Psoas muscle (tissue), 7 donors: ENCODE measurements at regions not wholly inside any gene's neighbourhood (a gene's known extent, or its start where the extent isn't known, plus 50 kb on each side); places are given as distances from the start of the nearest gene placed in this dataset.
"Not testable (repeated sequence)": the region's sequence is repeated elsewhere in the genome, so short reads cannot be mapped to it uniquely, and the experiment has no call there.

Experiments used
- ATAC-seq, 4 donors: fragments of 200-7000 bp; cut with Tn5 transposase; one replicate each; pipeline ENCODE4 v1.9.1; 2020; ENCODE audit warnings: moderate library complexity in 3 of 4, mild to moderate bottlenecking in 2 of 4
- DNase-seq, 2 donors: peaks; one replicate each; pipeline ENCODE4 v3.0.0-alpha.2; 2020
- H3K27ac ChIP-seq: fragments of 200-600 bp; one replicate; pipeline ENCODE4 v1.8.0; 2022
- H3K27me3 ChIP-seq, 3 donors: fragments of 200-600 bp in 1 of 3; one replicate each; pipeline versions ENCODE4 v1.6.1 to v1.8.0; 2013 to 2022; ENCODE audit warnings: low read length in 2 of 3, mild to moderate bottlenecking in 2 of 3, moderate library complexity in 1 of 3; ENCODE audit not compliant: insufficient read depth in 3 of 3
- H3K36me3 ChIP-seq, 2 donors: fragments of 200-600 bp in 1 of 2; one replicate each; pipeline versions ENCODE4 v1.6.1 to v1.8.0; 2013 to 2022; ENCODE audit warnings: low read depth in 1 of 2, mild to moderate bottlenecking in 1 of 2, moderate library complexity in 1 of 2; ENCODE audit not compliant: insufficient read depth in 1 of 2
- H3K4me1 ChIP-seq: fragments of 200-600 bp; one replicate; pipeline ENCODE4 v1.8.0; 2022
- H3K4me3 ChIP-seq: fragments of 200-600 bp; one replicate; pipeline ENCODE4 v1.8.0; 2022; ENCODE audit warnings: mild to moderate bottlenecking
- H3K9me3 ChIP-seq: fragments of 200-600 bp; one replicate; pipeline ENCODE4 v1.8.0; 2022
- WGBS, 3 donors: extraction: QIAGEN DNeasy Blood & Tissue Kit; methylation state at CpG; one replicate each; pipeline versions ENCODE4 v1.1.6 to v1.1.7; 2013; 5-methylcytosine and 5-hydroxymethylcytosine counted together
- intact Hi-C, 2 donors: fragments of 100-400 bp; cut with DNase I; formaldehyde crosslinking; loops; one replicate each; pipeline versions ENCODE4 v1.11.0 to v1.14.2; 2022
- TF ChIP-seq, protein P1 (sequence below): fragments of 200-600 bp; IDR thresholded peaks from one replicate; pipeline ENCODE4 v1.8.0; 2022; ENCODE audit warnings: antibody characterized with exemption
- donor health status: healthy with polysubstance abuse.
- donor health status: DM: no; HTN: no; CAD: no; lungs with moderate emphysema.
- donor health status: Bipolar disorder and iron deficiency.
- donor health status: healthy.
- donor health status: DM: yes; HTN: yes; CAD: no.
- donor health status: DM: no; HTN: no; CAD: no.
- donor health status: DM: yes; HTN: yes; CAD: no.

- H3K9me3 ChIP-seq = no peaks in the 10 kb centered on the region
- TF ChIP-seq, protein P1, sequence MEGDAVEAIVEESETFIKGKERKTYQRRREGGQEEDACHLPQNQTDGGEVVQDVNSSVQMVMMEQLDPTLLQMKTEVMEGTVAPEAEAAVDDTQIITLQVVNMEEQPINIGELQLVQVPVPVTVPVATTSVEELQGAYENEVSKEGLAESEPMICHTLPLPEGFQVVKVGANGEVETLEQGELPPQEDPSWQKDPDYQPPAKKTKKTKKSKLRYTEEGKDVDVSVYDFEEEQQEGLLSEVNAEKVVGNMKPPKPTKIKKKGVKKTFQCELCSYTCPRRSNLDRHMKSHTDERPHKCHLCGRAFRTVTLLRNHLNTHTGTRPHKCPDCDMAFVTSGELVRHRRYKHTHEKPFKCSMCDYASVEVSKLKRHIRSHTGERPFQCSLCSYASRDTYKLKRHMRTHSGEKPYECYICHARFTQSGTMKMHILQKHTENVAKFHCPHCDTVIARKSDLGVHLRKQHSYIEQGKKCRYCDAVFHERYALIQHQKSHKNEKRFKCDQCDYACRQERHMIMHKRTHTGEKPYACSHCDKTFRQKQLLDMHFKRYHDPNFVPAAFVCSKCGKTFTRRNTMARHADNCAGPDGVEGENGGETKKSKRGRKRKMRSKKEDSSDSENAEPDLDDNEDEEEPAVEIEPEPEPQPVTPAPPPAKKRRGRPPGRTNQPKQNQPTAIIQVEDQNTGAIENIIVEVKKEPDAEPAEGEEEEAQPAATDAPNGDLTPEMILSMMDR = no peak
- H3K27me3 ChIP-seq = no peaks in the 10 kb centered on the region
- ATAC-seq (no peak), DNase-seq (no peak)
- H3K27ac ChIP-seq = no peak overlapping the region
- no peaks in the 10 kb centered on the region for H3K4me1 ChIP-seq
- intact Hi-C loops = no loop called here
- no peaks in the 10 kb centered on the region for H3K36me3 ChIP-seq
- no peak overlapping the region for H3K4me3 ChIP-seq
These were observed 265.1 kb upstream of the DAB2 start for GRCh38 chr5:39689919-39690318.

GRCh38 chr5:39687924-39688323 lies 263.1 kb upstream of the DAB2 start:
- H3K27me3 ChIP-seq, H3K36me3 ChIP-seq, ATAC-seq, H3K27ac ChIP-seq, DNase-seq, H3K4me1 ChIP-seq, intact Hi-C loops, H3K9me3 ChIP-seq, H3K4me3 ChIP-seq: not testable (repeated sequence)
- 88 to 94% (median 92%) methylated on average over 8 of the region's 8 CpGs for WGBS, 3 donors

- Histone ChIP-seq H3K4me1 (no peaks in the 10 kb centered on the region), H3K36me3 (no peaks in the 10 kb centered on the region), H3K27me3 (no peaks in the 10 kb centered on the region), H3K27ac (no peak overlapping the region), H3K4me3 (no peak overlapping the region), H3K9me3 (no peaks in the 10 kb centered on the region)
- DNase-seq = no peak
- ATAC-seq = no peak
- TF ChIP-seq, protein P1 = no peak
- intact Hi-C loops = no loop called here
- 66 to 76% (median 66%) methylated on average over 1 of the region's 1 CpG for WGBS, 3 donors
These were observed 255.4 kb upstream of the DAB2 start for GRCh38 chr5:39680213-39680612.

GRCh38 chr5:39678534-39678933 lies 253.8 kb upstream of the DAB2 start:
- no peaks in the 10 kb centered on the region for H3K4me1 ChIP-seq
- H3K9me3 ChIP-seq = no peaks in the 10 kb centered on the region
- no peak for ATAC-seq
- intact Hi-C loops = no loop called here
- no peaks in the 10 kb centered on the region for H3K27me3 ChIP-seq
- H3K27ac ChIP-seq = no peak overlapping the region
- DNase-seq = no peak
- WGBS, 3 donors = 33 to 65% (median 43%) methylated on average over 1 of the region's 1 CpG
- no peak overlapping the region for H3K4me3 ChIP-seq
- H3K36me3 ChIP-seq = no peaks in the 10 kb centered on the region
- TF ChIP-seq, protein P1 = no peak

DNA sequence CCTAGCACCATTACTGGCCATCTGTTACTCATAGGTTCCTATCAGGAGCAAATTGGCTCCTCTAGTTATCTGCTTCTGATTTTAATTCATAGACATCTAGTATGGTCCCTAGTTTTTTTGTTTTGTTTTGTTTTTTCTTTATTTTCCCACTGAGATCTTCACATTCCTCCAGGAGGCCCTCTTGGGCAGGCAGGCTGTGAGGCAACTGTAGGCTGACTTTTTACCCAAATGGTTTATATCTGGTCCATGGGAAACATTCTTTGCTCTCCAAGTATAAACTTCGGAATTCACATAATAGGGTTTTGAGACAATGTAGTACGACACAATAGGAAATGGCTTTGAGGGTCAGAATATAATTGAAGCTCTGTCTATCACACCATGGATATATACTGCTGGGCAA lies 250.9 kb upstream of the DAB2 start:
- H3K4me1 ChIP-seq = no peaks in the 10 kb centered on the region
- no peaks in the 10 kb centered on the region for H3K27me3 ChIP-seq
- 69 to 73% (median 69%) methylated on average over 2 of the region's 2 CpGs for WGBS, 3 donors
- no peak overlapping the region for H3K27ac ChIP-seq
- intact Hi-C loops = no loop called here
- no peaks in the 10 kb centered on the region for H3K36me3 ChIP-seq
- H3K4me3 ChIP-seq = no peak overlapping the region
- no peak for ATAC-seq
- H3K9me3 ChIP-seq = no peaks in the 10 kb centered on the region
- DNase-seq = no peak
- TF ChIP-seq, protein P1 = no peak
